ENCODE measurements at regions not wholly inside any gene's neighbourhood (a gene's known extent, or its start where the extent isn't known, plus 50 kb on each side); places are given as distances from the start of the nearest gene placed in this dataset.

DNA sequence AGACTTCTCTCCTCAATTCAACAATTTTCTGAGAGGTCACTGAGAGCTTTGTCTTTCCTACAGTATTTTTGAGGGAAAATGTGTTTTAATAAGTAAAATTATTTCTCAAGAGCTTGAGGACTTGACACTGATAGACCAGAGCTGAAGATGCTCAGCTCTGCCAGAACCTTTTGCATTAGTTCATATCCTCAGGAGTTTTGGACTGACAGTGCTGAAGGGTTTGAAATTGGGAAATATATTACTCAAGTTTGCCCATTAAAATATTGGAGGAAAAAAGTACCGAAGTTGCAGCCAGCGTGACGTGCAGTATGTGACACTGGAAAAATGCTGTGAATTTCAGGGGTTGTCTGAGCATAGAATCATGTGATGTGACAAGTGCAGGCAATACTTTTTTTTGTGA, 346.6 kb upstream of the DPYD start:
- no peak overlapping the region for H3K4me3 ChIP-seq (ENCODE audit: low read length)
- TF ChIP-seq ZNF274 (IDR thresholded peaks at IDR 0.05; ENCODE audit: low read depth, low read length): no peak

GRCh38 chr1:98264727-98265126, 343.9 kb upstream of the DPYD start:
- TF ChIP-seq ZNF274 (IDR thresholded peaks at IDR 0.05; ENCODE audit: low read depth, low read length): no peak
- no peak overlapping the region for H3K4me3 ChIP-seq (ENCODE audit: low read length)

GRCh38 chr1:98260839-98261238, 340.0 kb upstream of the DPYD start:
- H3K4me3 ChIP-seq (ENCODE audit: low read length): no peak overlapping the region
- no peak for TF ChIP-seq ZNF274 (IDR thresholded peaks at IDR 0.05; ENCODE audit: low read depth, low read length)

GRCh38 chr1:98260412-98260811, 339.6 kb upstream of the DPYD start:
- TF ChIP-seq ZNF274 (IDR thresholded peaks at IDR 0.05; ENCODE audit: low read depth, low read length): no peak
- H3K4me3 ChIP-seq (ENCODE audit: low read length): no peak overlapping the region

- H3K4me3 ChIP-seq (ENCODE audit: low read length): no peak overlapping the region
- TF ChIP-seq ZNF274 (IDR thresholded peaks at IDR 0.05; ENCODE audit: low read depth, low read length): no peak
These were observed 335.9 kb upstream of the DPYD start for GRCh38 chr1:98256700-98257099.

- TF ChIP-seq ZNF274 (IDR thresholded peaks at IDR 0.05; ENCODE audit: low read depth, low read length): no peak
- H3K4me3 ChIP-seq (ENCODE audit: low read length): no peak overlapping the region
These were observed 332.3 kb upstream of the DPYD start for GRCh38 chr1:98253145-98253544.

- H3K4me3 ChIP-seq (ENCODE audit: low read length): no peak overlapping the region
These were observed 330.7 kb upstream of the DPYD start for GRCh38 chr1:98251497-98251896.

GRCh38 chr1:98232678-98233077, 311.8 kb upstream of the DPYD start:
- no peak overlapping the region for H3K4me3 ChIP-seq (ENCODE audit: low read length)

More at GRCh38 chr1:98251497-98251896, 330.7 kb upstream of the DPYD start:
- no peak for TF ChIP-seq ZNF274 (IDR thresholded peaks at IDR 0.05; ENCODE audit: low read depth, low read length)

GRCh38 chr1:98222706-98223105, 301.9 kb upstream of the DPYD start:
- no peak for TF ChIP-seq ZNF274 (IDR thresholded peaks at IDR 0.05; ENCODE audit: low read depth, low read length)
- H3K4me3 ChIP-seq (ENCODE audit: low read length): no peak overlapping the region

More at GRCh38 chr1:98232678-98233077, 311.8 kb upstream of the DPYD start:
- TF ChIP-seq ZNF274 (IDR thresholded peaks at IDR 0.05; ENCODE audit: low read depth, low read length): no peak

GRCh38 chr1:98221923-98222322, 301.1 kb upstream of the DPYD start:
- TF ChIP-seq ZNF274 (IDR thresholded peaks at IDR 0.05; ENCODE audit: low read depth, low read length): no peak
- no peak overlapping the region for H3K4me3 ChIP-seq (ENCODE audit: low read length)

- no peak overlapping the region for H3K4me3 ChIP-seq (ENCODE audit: low read length)
- TF ChIP-seq ZNF274 (IDR thresholded peaks at IDR 0.05; ENCODE audit: low read depth, low read length): no peak
These were observed 296.8 kb upstream of the DPYD start for GRCh38 chr1:98217601-98218000.

GRCh38 chr1:98216304-98216703, 295.5 kb upstream of the DPYD start:
- H3K4me3 ChIP-seq (ENCODE audit: low read length): no peak overlapping the region
- TF ChIP-seq ZNF274 (IDR thresholded peaks at IDR 0.05; ENCODE audit: low read depth, low read length): no peak

DNA sequence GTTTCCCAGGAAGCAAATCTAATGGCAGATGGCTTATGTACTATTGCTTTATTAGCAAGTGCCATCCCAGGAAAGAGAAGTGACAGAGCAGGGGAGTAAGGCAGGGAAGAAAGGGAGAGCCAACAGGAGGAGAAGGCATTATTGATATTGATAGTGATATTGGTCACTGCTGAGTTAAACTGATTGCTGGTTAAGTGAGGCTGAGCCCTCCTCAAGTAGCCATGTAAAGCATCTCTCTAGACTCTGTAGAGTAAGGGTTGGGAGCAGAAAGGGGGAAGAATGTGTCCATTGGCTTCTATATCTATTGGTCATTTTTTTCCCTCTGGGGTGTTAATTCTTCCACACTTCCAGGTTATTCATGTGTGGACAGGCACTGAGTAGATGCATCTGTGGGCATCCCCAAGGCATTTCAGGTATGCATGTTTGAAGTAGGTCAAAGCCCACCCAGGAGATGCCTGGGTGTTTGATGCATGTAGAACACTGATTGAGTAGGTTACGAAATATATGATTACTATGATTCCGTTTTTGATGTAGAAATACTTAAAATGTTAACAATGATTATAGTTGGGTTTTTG, 290.5 kb upstream of the DPYD start:
- no peak overlapping the region for H3K4me3 ChIP-seq (ENCODE audit: low read length)

GRCh38 chr1:98210563-98210962, 289.7 kb upstream of the DPYD start:
- no peak overlapping the region for H3K4me3 ChIP-seq (ENCODE audit: low read length)
- TF ChIP-seq ZNF274 (IDR thresholded peaks at IDR 0.05; ENCODE audit: low read depth, low read length): no peak

More for the DNA sequence above, 290.5 kb upstream of the DPYD start:
- no peak for TF ChIP-seq ZNF274 (IDR thresholded peaks at IDR 0.05; ENCODE audit: low read depth, low read length)

DNA sequence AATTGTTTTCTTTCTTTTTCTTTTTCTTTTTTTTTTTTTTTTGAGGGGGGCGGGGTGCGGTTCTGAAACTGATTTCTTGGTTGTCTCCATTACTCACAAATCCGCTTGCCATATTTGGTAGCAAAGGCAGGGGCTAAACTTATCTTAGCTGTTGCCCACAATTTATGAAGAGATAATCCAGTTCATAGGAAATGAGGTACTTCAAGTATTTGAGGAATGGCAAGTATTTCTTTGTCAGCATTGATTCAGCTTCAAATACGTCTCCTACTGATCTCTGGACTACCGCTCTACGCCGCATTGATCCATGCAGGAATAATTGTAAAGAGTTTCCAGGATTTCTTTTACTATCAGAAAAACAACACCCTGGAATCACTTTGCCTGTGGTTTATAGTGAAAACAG, 289.2 kb upstream of the DPYD start:
- TF ChIP-seq ZNF274 (IDR thresholded peaks at IDR 0.05; ENCODE audit: low read depth, low read length): no peak
- no peak overlapping the region for H3K4me3 ChIP-seq (ENCODE audit: low read length)
